22Rv1 (cell line): ENCODE measurements at regions not wholly inside any gene's neighbourhood (a gene's known extent, or its start where the extent isn't known, plus 50 kb on each side); places are given as distances from the start of the nearest gene placed in this dataset.

Experiments used
- CTCF ChIP-seq: fragments of 450-650 bp; IDR thresholded peaks from 2 replicates; pipeline ENCODE4 v1.5.1; 2017; ENCODE audit warnings: mild to moderate bottlenecking
- ZFX ChIP-seq: fragments of 450-650 bp; IDR thresholded peaks from 2 replicates; pipeline ENCODE4 v1.6.1; 2017; ENCODE audit warnings: antibody characterized with exemption, borderline replicate concordance

- TF ChIP-seq CTCF (no peak), ZFX (no peak)
Observed at GRCh38 chr3:189027626-189028155, 144.1 kb upstream of the TPRG1 start.
